GM12875 (cell line): ENCODE measurements at regions not wholly inside any gene's neighbourhood (a gene's known extent, or its start where the extent isn't known, plus 50 kb on each side); places are given as distances from the start of the nearest gene placed in this dataset.

Source experiments
- H3K4me3 ChIP-seq: one replicate; pipeline ENCODE4 v1.5.1; 2011; ENCODE audit warnings: low read depth, low read length, control low read depth
- CTCF ChIP-seq: IDR thresholded peaks from 2 replicates; pipeline ENCODE4 v1.5.1; 2011; ENCODE audit warnings: low read depth, mild to moderate bottlenecking, control low read depth, inconsistent platforms, low read length, moderate library complexity, borderline replicate concordance; ENCODE audit not compliant: insufficient read depth

GRCh38 chr7:94258418-94259300 is 136.0 kb upstream of the COL1A2 start:
- TF ChIP-seq CTCF = no peak
- no peak overlapping the region for H3K4me3 ChIP-seq

GRCh38 chr7:94261067-94261466 is 133.6 kb upstream of the COL1A2 start:
- no peak overlapping the region for H3K4me3 ChIP-seq
- TF ChIP-seq CTCF = no peak

GRCh38 chr7:94264756-94265155 is 129.9 kb upstream of the COL1A2 start:
- no peak overlapping the region for H3K4me3 ChIP-seq
- TF ChIP-seq CTCF = no peak

- no peak overlapping the region for H3K4me3 ChIP-seq
- no peak for TF ChIP-seq CTCF
These were observed 129.2 kb upstream of the COL1A2 start for GRCh38 chr7:94265456-94265855.

- no peak overlapping the region for H3K4me3 ChIP-seq
- no peak for TF ChIP-seq CTCF
These were observed 128.5 kb upstream of the COL1A2 start for GRCh38 chr7:94266238-94266644.

GRCh38 chr7:94270772-94271171 is 123.9 kb upstream of the COL1A2 start:
- no peak for TF ChIP-seq CTCF
- H3K4me3 ChIP-seq = no peak overlapping the region

- no peak for TF ChIP-seq CTCF
- no peak overlapping the region for H3K4me3 ChIP-seq
These were observed 121.7 kb upstream of the COL1A2 start for GRCh38 chr7:94272821-94273583.
